Esophagus muscularis mucosa (tissue), 3 donors: ENCODE measurements at regions not wholly inside any gene's neighbourhood (a gene's known extent, or its start where the extent isn't known, plus 50 kb on each side); places are given as distances from the start of the nearest gene placed in this dataset.
"Not testable (repeated sequence)": the region's sequence is repeated elsewhere in the genome, so short reads cannot be mapped to it uniquely, and the experiment has no call there.

Experiments
- CTCF ChIP-seq, 3 experiments: fragments of 200-600 bp in 2 of 3; fragments of 450-650 bp in 1 of 3; sonication (generic) in 2 of 3; IDR thresholded peaks; one replicate each; pipeline ENCODE4 v1.5.1; 2017 to 2019; ENCODE audit warnings: antibody characterized with exemption in 3 of 3, mild to moderate bottlenecking in 2 of 3, moderate library complexity in 1 of 3
- POLR2A ChIP-seq: fragments of 450-650 bp; IDR thresholded peaks from one replicate; pipeline ENCODE4 v1.6.1; 2017; ENCODE audit warnings: antibody characterized with exemption, moderate library complexity, mild to moderate bottlenecking, low read depth

GRCh38 chr1:120951100-120951499 is 61.5 kb downstream of the PPIAL4A start:
- TF ChIP-seq CTCF (IDR thresholded peaks at IDR 0.05); POLR2A: not testable (repeated sequence)
